D341Med (cell line): ENCODE measurements at regions not wholly inside any gene's neighbourhood (a gene's known extent, or its start where the extent isn't known, plus 50 kb on each side); places are given as distances from the start of the nearest gene placed in this dataset.

ENCODE experiments used
- DNase-seq: peaks from one replicate; pipeline ENCODE4 v3.0.0; 2012; ENCODE audit warnings: low spot score

DNA sequence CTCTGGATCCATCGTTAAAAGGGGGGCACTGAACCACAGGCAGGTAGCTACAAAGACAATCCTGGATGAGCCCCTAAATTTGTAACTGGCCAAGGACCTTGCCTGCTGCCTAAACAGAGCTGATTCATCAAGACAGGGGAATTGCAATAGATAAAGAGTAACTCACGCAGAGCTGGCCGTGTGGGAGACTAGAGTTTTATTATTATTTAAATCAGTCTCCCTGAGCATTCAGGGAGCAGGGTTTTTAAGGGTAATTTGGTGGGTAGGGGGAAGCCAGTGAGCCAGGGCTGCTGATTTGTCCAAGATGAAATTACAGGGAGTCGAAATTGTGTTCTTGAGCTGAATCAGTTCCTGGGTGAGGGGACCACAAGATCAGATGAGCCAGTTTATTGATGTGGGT, 885.1 kb upstream of the CADM2 start:
- no peak for DNase-seq

GRCh38 chr3:84074767-84075166, 884.0 kb upstream of the CADM2 start:
- DNase-seq, result no peak

GRCh38 chr3:84077479-84077878, 881.3 kb upstream of the CADM2 start:
- peak; percentile 35 for DNase-seq

GRCh38 chr3:84082726-84083125, 876.1 kb upstream of the CADM2 start:
- no peak for DNase-seq

DNA sequence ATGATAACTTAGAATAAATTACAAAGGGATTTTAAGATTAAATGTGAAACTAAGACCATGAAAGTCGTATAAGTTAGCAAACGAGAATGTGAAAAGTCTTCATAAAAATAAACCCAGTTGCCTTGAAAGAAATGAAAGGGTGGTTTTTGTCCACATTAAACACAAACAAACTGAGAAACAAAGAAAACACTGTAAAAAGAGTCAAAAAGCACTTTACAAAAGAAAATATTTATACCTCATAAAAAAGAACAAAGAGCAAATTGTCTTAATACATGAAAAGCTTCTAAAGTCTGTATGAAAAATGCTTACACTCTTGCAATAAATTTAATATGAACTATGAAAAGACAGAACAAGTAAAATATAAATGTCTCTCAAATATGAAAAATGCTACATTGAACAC, 865.9 kb upstream of the CADM2 start:
- DNase-seq, result no peak

DNA sequence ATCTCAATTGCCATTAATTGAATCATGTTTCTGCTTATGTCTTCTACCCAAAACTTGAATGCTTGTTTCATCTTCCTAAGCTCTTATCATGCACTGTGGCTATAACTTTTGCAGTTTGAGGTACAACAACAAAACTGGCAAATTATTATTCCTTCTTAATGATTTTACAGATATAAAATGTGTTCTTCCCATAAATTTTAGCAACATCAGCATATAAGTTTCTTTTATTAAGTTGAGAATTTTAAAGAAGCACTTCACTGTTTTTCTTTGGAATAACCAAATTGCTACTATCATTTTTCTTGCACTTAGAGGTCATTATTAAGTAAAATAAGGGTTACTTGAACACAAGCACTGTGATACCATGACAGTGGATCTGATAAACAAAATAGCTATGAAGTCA, 862.6 kb upstream of the CADM2 start:
- no peak for DNase-seq

GRCh38 chr3:84100861-84101260, 857.9 kb upstream of the CADM2 start:
- DNase-seq, result no peak

DNA sequence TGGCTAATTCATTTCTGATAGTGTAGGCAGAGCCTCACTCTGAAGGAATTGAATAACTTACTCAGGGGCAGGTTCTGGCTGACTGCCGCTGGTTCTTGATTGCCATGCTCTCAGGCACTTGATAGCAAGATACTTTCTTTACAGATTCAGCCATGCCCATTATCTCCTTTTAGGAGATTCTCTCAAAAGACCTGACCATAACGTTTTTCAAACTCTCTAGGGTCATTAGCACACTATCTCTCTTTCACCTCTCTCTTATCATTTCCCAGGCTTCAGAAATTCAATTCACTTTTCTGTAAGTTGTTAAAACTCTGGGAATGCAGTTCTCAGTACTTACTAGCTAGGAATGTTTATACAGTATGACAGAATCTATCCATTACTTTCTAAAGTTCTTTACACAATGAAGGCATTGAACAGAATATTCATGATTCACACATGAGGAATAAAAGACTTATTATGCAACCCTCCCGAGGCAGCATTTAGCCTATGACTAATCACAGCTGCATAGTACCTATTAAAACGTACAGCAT, 850.3 kb upstream of the CADM2 start:
- DNase-seq, result no peak

DNA sequence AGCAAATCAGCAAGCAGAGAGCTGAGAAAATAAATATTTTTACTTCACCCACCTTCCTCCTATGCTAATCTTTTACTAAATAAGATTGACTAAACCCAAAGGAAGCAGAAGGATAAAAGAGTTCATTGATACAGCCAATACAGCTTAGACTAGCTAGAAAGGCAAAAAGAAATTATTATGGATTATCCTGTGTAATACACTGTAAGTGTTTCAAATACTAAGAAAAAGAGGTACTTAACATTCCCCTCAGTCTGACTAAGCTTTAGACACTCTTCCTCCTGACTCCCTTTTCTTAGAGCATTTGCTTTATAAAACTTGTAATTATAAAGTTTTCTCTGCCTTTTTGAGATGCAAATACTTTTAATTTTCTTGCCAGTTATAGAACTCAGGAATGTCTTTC, 848.9 kb upstream of the CADM2 start:
- DNase-seq, result no peak

DNA sequence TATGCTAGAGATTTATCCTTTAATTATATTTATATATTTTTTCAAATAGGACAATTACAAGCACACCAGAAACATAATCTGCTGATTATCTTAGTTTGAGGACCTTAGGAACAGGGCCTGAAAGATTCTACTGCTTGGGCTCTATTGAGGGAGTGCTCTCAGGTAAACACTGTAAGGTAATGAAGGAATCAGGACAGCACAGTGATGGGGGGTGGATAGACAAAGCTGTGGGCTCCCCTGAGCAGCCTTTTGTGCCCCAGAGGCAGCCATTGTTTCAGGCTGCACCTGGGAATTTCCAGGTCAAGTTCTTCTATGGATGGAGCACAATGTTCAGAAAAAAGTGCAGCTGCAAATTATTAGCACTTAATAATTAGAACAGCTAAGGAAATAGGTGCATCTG, 848.0 kb upstream of the CADM2 start:
- no peak for DNase-seq

DNA sequence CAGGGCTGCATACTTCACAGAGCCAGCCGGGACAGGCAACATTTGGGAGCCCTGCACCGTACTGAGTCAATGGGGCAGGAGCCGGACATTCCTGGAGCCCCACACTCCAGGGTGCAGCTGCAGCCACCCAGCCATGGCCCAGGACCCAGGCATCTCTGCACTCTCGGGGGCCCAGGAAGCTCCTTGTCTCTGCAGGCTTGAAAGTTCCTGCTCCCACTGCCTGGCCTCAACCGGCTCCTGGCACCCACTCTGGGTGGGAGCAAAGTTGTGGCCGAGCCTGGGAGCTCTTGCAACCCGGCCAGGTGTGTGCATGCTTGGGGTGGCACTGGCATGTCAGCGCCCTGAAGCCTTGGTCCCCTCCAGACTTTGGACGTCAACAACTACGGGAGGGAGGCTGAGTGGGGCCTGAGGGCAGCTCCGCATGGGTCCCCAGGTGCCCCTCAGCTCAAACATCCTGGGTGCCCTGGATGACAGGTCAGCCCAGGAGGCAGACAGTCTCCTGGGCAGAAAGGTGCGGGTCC, 833.5 kb upstream of the CADM2 start:
- DNase-seq, result no peak

GRCh38 chr3:84125760-84126159, 833.0 kb upstream of the CADM2 start:
- DNase-seq, result no peak

DNA sequence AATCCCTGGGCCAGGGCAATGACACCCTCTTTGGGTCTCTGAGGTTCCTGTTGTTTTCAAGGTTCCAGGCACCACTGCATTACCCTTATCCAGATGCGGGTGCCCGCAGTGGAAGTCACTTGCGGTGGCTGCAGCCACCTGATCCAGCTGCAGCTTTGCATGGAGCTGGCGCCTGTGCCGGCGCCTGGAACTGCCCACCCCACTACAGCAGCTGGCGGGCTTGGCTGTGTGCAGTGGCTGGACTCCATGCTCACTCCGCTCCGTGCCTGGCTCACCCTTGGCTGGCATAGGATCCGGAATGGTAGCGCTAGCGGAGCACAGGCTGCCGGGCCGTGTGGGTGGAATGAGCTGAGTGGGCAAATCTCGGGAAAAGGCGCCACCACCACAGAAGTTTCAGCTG, 832.6 kb upstream of the CADM2 start:
- no peak for DNase-seq

GRCh38 chr3:84128024-84128423, 830.8 kb upstream of the CADM2 start:
- DNase-seq, result no peak

DNA sequence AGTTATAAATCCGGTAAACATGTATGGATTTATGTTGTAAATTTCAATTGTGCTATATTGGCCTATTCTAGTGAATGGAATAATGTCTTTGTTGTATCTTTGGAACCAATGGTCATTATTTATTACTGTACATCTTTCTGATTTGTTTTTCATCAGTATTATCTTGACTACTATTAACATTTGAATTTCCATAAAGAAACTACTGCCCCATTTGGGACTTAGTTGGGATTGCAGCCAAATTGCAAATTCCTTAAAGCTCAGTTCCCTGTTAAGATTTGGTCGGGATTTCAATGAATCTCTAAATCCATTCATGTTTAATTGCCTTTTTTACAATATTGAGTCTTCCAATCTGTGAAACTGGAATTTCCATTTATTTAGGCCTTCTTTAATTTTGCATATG, 822.4 kb upstream of the CADM2 start:
- no peak for DNase-seq

DNA sequence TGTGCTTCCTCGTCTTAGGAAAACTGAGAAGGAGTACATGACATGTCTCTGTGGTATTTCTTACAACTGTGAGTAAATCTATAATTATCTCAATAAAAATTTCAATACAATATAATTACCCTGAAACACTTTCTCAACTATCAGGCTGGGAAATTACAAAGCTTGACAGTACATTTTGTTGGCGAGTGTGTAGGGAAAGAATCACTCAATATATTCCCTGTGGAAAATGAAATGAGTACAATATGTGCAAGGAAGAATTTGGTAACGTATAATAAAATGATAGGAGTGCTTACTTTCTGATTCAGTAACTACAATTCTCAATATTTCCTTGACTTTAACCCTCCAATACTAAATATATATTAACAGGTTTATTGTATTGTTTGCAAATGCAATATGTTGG, 818.2 kb upstream of the CADM2 start:
- DNase-seq, result no peak

DNA sequence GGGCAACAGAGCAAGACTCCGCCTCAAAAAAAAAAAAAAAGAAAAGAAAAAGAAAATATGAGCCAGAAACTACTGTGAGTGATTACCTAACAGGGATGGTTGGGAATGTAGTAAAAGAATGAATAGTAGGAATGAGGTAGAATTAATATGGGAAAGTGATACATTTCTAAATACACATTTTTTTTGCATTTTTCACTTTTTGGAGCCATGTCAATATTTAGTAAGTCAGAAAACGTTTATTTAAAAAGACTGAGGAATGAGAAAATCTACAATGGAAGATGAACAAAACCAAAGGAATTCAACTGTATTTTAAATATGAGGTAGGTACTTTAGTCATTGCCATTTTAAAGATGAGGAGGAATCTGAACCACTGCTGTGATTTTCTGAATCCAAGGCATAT, 817.2 kb upstream of the CADM2 start:
- no peak for DNase-seq

GRCh38 chr3:84165328-84165727, 793.5 kb upstream of the CADM2 start:
- DNase-seq, result no peak

GRCh38 chr3:84175449-84175848, 783.3 kb upstream of the CADM2 start:
- no peak for DNase-seq

GRCh38 chr3:84184937-84185336, 773.9 kb upstream of the CADM2 start:
- DNase-seq, result no peak

DNA sequence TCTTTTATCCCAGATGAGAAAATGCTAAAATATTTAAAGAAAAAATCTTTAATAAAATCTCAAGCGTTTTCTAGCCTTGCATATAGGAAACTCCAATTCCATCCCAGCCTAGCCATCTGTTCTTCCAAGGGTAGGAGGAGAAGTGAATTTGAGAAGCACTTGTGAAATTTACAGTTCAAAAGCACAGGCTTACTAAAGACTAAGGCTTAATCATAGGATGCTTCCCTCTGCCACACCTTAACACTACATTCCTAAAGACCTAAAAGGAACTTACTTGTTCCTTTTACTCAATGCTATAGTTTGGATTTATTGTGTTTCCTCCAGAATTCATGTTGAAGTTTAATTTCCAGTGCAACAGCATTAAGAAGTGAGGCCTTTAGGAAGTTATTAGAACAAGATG, 764.8 kb upstream of the CADM2 start:
- no peak for DNase-seq

- no peak for DNase-seq
These were observed 749.3 kb upstream of the CADM2 start for GRCh38 chr3:84209474-84209873.

GRCh38 chr3:84223512-84223911, 735.3 kb upstream of the CADM2 start:
- DNase-seq, result no peak

GRCh38 chr3:84224262-84224661, 734.5 kb upstream of the CADM2 start:
- DNase-seq, result no peak

DNA sequence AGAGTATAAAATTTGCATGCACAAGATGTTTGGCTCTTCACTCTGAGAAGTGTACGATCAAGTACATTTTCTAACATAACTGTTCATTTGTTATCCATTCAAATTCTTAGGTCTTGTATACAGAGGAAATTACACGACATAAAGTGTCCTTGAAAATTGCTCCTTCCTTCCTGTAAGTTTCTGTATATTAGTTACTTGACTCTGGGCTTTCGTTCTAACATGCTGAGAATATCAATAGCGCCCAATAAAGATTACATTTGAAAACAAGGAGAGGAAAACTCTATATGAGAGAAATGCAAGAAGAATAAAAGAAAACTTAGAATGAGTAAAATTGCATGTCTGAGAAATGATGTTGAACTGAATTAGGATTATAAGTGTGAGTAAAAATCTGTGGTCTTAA, 722.5 kb upstream of the CADM2 start:
- DNase-seq, result no peak
